HCT116 (cell line): ENCODE measurements at regions not wholly inside any gene's neighbourhood (a gene's known extent, or its start where the extent isn't known, plus 50 kb on each side); places are given as distances from the start of the nearest gene placed in this dataset.

ENCODE experiments used
- ATAC-seq: fragments of 200-7000 bp; cut with Tn5 transposase; 2 replicates; pipeline ENCODE4 v1.9.1; 2020; ENCODE audit warnings: mild to moderate bottlenecking, moderate library complexity
- BruUV-seq: library from RNA; stranded (reverse); fragments of 400-500 nt; replicated peaks from 2 replicates; lab custom pipeline; 2021; lab: Mats Ljungman, UMichigan
- CTCF ChIA-PET: fragments of 300-600 bp; sonication (Branson Sonifier 250); formaldehyde crosslinking; loops from one replicate; lab custom pipeline; 2021; ENCODE audit warnings: antibody characterized with exemption; lab: Charles Lee
- POLR2A ChIA-PET: fragments of 300-600, 350-600 bp; sonication (Branson Sonifier 250); formaldehyde crosslinking; loops from one replicate; lab custom pipeline; 2021; ENCODE audit warnings: antibody characterized with exemption; lab: Charles Lee
- RAD21 ChIA-PET, 2 experiments: fragments of 300-600 bp; sonication (Branson Sonifier 250); formaldehyde crosslinking; loops; one replicate each; lab custom pipeline; 2023; ENCODE audit warnings: low total read pairs in 2 of 2; ENCODE audit not compliant: uncharacterized antibody in 2 of 2, unreplicated experiment in 2 of 2, low non-redundant PET in 1 of 2; lab: Charles Lee
- DNase-seq: peaks from one replicate; pipeline ENCODE4 v3.0.0-alpha.2; 2010; ENCODE audit warnings: low read depth, low spot score
- H2AFZ ChIP-seq: fragments of 200-600 bp; shearing (Covaris generic), sonication (generic); 2 replicates; pipeline ENCODE4 v1.6.1; 2017; ENCODE audit warnings: low read depth, mixed run types, mixed read lengths, antibody characterized with exemption, low read length; ENCODE audit not compliant: poor library complexity, severe bottlenecking
- H3K27ac ChIP-seq: 2 replicates; pipeline ENCODE4 v1.5.1; 2012; ENCODE audit warnings: low read depth, low read length
- H3K27me3 ChIP-seq: fragments of 200-600 bp; sonication (generic); 2 replicates; pipeline ENCODE4 v1.6.1; 2016; ENCODE audit warnings: mixed run types, low read length, mixed read lengths; ENCODE audit not compliant: insufficient read depth
- H3K36me3 ChIP-seq, 2 experiments: fragments of 200-500 bp in 1 of 2; fragments of 200-600 bp in 1 of 2; sonication (Bioruptor generic) in 1 of 2; sonication (generic) in 1 of 2; 2 replicates each; pipeline versions ENCODE4 v1.5.1 to v1.6.1; 2014 to 2016; ENCODE audit warnings: low read length in 2 of 2, inconsistent platforms in 1 of 2, mixed read lengths in 1 of 2, mixed run types in 1 of 2; ENCODE audit not compliant: insufficient read depth in 2 of 2, control insufficient read depth in 1 of 2
- H3K4me1 ChIP-seq, 2 experiments: fragments of 200-600 bp in 1 of 2; sonication (generic) in 1 of 2; 2 replicates each; pipeline versions ENCODE4 v1.5.1 to v1.6.1; 2012 to 2017; ENCODE audit warnings: low read length in 2 of 2, inconsistent platforms in 1 of 2, mild to moderate bottlenecking in 1 of 2, mixed read lengths in 1 of 2, mixed run types in 1 of 2, moderate library complexity in 1 of 2; ENCODE audit not compliant: insufficient read depth in 2 of 2, control insufficient read depth in 1 of 2
- H3K4me2 ChIP-seq: fragments of 200-600 bp; sonication (generic); 2 replicates; pipeline ENCODE4 v1.6.1; 2017; ENCODE audit warnings: mixed run types, low read length, mixed read lengths
- H3K4me3 ChIP-seq, 2 experiments: fragments of 200-600 bp in 1 of 2; sonication (generic) in 1 of 2; replicated peaks in 1 of 2; 2 replicates each; pipeline ENCODE4 v1.5.1; 2011 to 2016; ENCODE audit warnings: low read length in 2 of 2, control low read depth in 1 of 2, low read depth in 1 of 2, mild to moderate bottlenecking in 1 of 2, mixed read lengths in 1 of 2, mixed run types in 1 of 2
- H3K79me2 ChIP-seq: fragments of 200-600 bp; sonication (generic); 2 replicates; pipeline ENCODE4 v1.6.1; 2017; ENCODE audit warnings: mild to moderate bottlenecking, mixed run types, low read length, moderate library complexity, mixed read lengths; ENCODE audit not compliant: insufficient read depth
- H3K9ac ChIP-seq: fragments of 200-600 bp; sonication (generic); 2 replicates; pipeline ENCODE4 v1.6.1; 2016; ENCODE audit warnings: low read length, mixed read lengths
- H3K9me2 ChIP-seq: fragments of 200-600 bp; sonication (generic), shearing (Covaris generic); 2 replicates; pipeline ENCODE4 v1.6.1; 2017; ENCODE audit warnings: mixed run types, mild to moderate bottlenecking, moderate library complexity; ENCODE audit not compliant: insufficient read depth
- H3K9me3 ChIP-seq, 2 experiments: fragments of 200-500 bp in 1 of 2; fragments of 200-600 bp in 1 of 2; sonication (Bioruptor generic) in 1 of 2; sonication (generic) in 1 of 2; 2 replicates each; pipeline ENCODE4 v1.6.1; 2014 to 2017; ENCODE audit warnings: low read length in 2 of 2, mixed read lengths in 2 of 2, inconsistent platforms in 1 of 2, low read depth in 1 of 2, mild to moderate bottlenecking in 1 of 2, mixed run types in 1 of 2, moderate library complexity in 1 of 2; ENCODE audit not compliant: control insufficient read depth in 1 of 2, insufficient read depth in 1 of 2
- H4K20me1 ChIP-seq: fragments of 200-600 bp; sonication (generic), shearing (Covaris generic); 2 replicates; pipeline ENCODE4 v1.6.1; 2017; ENCODE audit warnings: mixed run types, mild to moderate bottlenecking, moderate library complexity; ENCODE audit not compliant: insufficient read depth
- CBX3 ChIP-seq: IDR thresholded peaks from 2 replicates; pipeline ENCODE4 v1.6.1; 2012; ENCODE audit warnings: low read depth
- ELF1 ChIP-seq: IDR thresholded peaks from 2 replicates; pipeline ENCODE4 v1.6.1; 2012; ENCODE audit warnings: low read depth, borderline replicate concordance
- EZH2 ChIP-seq: fragments of 200-600 bp; sonication (generic); IDR thresholded peaks from 2 replicates; pipeline ENCODE4 v1.6.1; 2017; ENCODE audit warnings: antibody characterized with exemption, mixed run types
- FOSL1 ChIP-seq: IDR thresholded peaks from 2 replicates; pipeline ENCODE4 v1.6.1; 2012; ENCODE audit warnings: low read depth
- POLR2A ChIP-seq: IDR thresholded peaks from 2 replicates; pipeline ENCODE4 v1.7.0; 2011; ENCODE audit warnings: borderline replicate concordance; ENCODE audit not compliant: insufficient read depth, insufficient read length; ENCODE audit errors: extremely low read depth
- POLR2AphosphoS5 ChIP-seq: IDR thresholded peaks from 2 replicates; pipeline ENCODE4 v1.6.1; 2011; ENCODE audit warnings: mild to moderate bottlenecking, low read depth, low read length, moderate library complexity
- RAD21 ChIP-seq: IDR thresholded peaks from 2 replicates; pipeline ENCODE4 v1.6.1; 2012; ENCODE audit warnings: low read depth, mild to moderate bottlenecking
- TCF7L2 ChIP-seq: IDR thresholded peaks from 2 replicates; pipeline ENCODE4 v1.7.0; 2011; ENCODE audit warnings: borderline replicate concordance, inconsistent platforms; ENCODE audit not compliant: insufficient read depth, insufficient read length; ENCODE audit errors: extremely low read depth
- intact Hi-C: fragments of 100-400 bp; cut with micrococcal nuclease; formaldehyde crosslinking; loops from 2 replicates; pipeline ENCODE4 v1.10.0; 2022
- TF ChIP-seq, protein P1 (sequence below): IDR thresholded peaks from 2 replicates; pipeline ENCODE4 v1.6.1; 2012
- TF ChIP-seq, protein P2 (sequence below): IDR thresholded peaks from 2 replicates; pipeline ENCODE4 v1.6.1; 2011; ENCODE audit warnings: mild to moderate bottlenecking, low read length, moderate library complexity; ENCODE audit not compliant: insufficient replicate concordance; ENCODE audit errors: extremely low read depth
- TF ChIP-seq, protein P3 (sequence below): IDR thresholded peaks from 2 replicates; pipeline ENCODE4 v1.6.1; 2012; ENCODE audit warnings: low read depth
- TF ChIP-seq, protein P4 (sequence below): IDR thresholded peaks from 2 replicates; pipeline ENCODE4 v1.6.1; 2012

DNA sequence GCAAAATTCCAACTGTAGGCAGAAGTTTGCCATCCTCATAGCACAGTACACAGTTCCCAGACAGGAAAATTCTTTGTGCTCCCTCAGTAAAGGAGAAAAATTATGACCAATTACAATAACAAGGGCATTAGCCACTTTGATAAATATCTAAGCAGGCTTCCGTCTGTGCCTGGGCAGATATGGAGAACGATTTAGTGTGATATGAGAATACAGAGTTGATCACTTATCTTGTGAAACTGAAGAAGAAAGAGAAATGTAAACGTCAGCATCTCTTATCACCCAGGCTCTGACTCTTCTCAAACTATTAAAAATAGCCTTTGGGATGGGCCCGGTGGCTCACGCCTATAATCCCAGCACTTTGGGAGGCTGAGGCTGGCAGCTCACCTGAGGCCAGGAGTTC lies 54.5 kb upstream of the TIAM1 start:
- ChIA-PET CTCF (no interaction called here), POLR2A (no interaction called here), RAD21 (no interaction called here)
- no peaks in the 10 kb centered on the region for H3K27me3 ChIP-seq
- no peak overlapping the region for H3K4me3 ChIP-seq
- no peaks in the 10 kb centered on the region for H3K36me3 ChIP-seq
- H3K4me2 ChIP-seq = no peak overlapping the region
- peaks cover 4% of the 10 kb centered on the region; the same call in 1 of the 2 replicates for H3K79me2 ChIP-seq
- DNase-seq (no peak), ATAC-seq (no peak)
- no TSS peak for BruUV-seq
- no peak overlapping the region for H3K9ac ChIP-seq
- no peak overlapping the region for H3K27ac ChIP-seq
- no peaks in the 10 kb centered on the region for H4K20me1 ChIP-seq
- H3K9me3 ChIP-seq = no peaks in the 10 kb centered on the region
- no peaks in the 10 kb centered on the region for H3K9me2 ChIP-seq
- H3K4me1 ChIP-seq = peaks cover 9 to 17% of the 10 kb centered on the region in 2 experiments; a peak in 3 of 4 replicates
- intact Hi-C loops = no loop called here
- TF ChIP-seq, protein P1, sequence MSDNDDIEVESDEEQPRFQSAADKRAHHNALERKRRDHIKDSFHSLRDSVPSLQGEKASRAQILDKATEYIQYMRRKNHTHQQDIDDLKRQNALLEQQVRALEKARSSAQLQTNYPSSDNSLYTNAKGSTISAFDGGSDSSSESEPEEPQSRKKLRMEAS = no peak
- TF ChIP-seq POLR2AphosphoS5 (no peak), CBX3 (no peak), FOSL1 (no peak)
- TF ChIP-seq, all 23 proteins: peak for 0
- H2AFZ ChIP-seq = no peak overlapping the region

DNA sequence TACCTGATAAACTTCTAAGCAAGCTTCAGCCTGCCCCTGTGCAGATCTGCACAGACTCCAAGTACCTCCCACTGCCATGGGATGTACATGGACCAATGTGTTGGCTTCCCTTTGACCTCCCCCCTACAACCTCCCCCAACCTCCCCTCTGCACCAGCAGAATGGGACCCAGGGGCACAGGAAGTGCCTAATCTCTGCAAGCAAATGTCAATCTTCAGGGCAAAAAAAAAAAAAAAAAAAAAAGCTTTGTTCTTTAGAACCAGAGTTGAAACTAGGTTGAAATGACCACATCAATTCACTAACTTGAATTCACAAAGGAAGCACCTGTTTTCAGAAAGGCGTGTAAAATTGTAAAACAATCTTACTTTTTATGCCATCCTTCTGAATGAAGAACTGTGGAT lies 53.9 kb upstream of the TIAM1 start:
- Histone ChIP-seq H3K9ac (no peak overlapping the region), H3K9me2 (no peaks in the 10 kb centered on the region), H3K27ac (no peak overlapping the region), H3K9me3 (no peaks in the 10 kb centered on the region), H4K20me1 (no peaks in the 10 kb centered on the region), H3K27me3 (no peaks in the 10 kb centered on the region), H3K36me3 (no peaks in the 10 kb centered on the region), H3K4me3 (no peak overlapping the region), H3K4me2 (no peak overlapping the region), H2AFZ (no peak overlapping the region), H3K79me2 (peaks cover 4% of the 10 kb centered on the region; the same call in 1 of the 2 replicates), H3K4me1 (peaks cover 13 to 14% of the 10 kb centered on the region in 2 experiments; a peak in 2 of 4 replicates)
- no TSS peak for BruUV-seq
- POLR2A ChIA-PET = no interaction called here
- RAD21 ChIA-PET = no interaction called here
- intact Hi-C loops = no loop called here
- CTCF ChIA-PET = no interaction called here
- no peak for DNase-seq
- peak; percentile 34; the same call in 1 of the 2 replicates for ATAC-seq
- TF ChIP-seq POLR2A (no peak), TCF7L2 (no peak), EZH2 (no peak), ELF1 (no peak), RAD21 (no peak)
- TF ChIP-seq, protein P2, sequence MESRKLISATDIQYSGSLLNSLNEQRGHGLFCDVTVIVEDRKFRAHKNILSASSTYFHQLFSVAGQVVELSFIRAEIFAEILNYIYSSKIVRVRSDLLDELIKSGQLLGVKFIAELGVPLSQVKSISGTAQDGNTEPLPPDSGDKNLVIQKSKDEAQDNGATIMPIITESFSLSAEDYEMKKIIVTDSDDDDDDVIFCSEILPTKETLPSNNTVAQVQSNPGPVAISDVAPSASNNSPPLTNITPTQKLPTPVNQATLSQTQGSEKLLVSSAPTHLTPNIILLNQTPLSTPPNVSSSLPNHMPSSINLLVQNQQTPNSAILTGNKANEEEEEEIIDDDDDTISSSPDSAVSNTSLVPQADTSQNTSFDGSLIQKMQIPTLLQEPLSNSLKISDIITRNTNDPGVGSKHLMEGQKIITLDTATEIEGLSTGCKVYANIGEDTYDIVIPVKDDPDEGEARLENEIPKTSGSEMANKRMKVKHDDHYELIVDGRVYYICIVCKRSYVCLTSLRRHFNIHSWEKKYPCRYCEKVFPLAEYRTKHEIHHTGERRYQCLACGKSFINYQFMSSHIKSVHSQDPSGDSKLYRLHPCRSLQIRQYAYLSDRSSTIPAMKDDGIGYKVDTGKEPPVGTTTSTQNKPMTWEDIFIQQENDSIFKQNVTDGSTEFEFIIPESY = no peak
- TF ChIP-seq, protein P3, sequence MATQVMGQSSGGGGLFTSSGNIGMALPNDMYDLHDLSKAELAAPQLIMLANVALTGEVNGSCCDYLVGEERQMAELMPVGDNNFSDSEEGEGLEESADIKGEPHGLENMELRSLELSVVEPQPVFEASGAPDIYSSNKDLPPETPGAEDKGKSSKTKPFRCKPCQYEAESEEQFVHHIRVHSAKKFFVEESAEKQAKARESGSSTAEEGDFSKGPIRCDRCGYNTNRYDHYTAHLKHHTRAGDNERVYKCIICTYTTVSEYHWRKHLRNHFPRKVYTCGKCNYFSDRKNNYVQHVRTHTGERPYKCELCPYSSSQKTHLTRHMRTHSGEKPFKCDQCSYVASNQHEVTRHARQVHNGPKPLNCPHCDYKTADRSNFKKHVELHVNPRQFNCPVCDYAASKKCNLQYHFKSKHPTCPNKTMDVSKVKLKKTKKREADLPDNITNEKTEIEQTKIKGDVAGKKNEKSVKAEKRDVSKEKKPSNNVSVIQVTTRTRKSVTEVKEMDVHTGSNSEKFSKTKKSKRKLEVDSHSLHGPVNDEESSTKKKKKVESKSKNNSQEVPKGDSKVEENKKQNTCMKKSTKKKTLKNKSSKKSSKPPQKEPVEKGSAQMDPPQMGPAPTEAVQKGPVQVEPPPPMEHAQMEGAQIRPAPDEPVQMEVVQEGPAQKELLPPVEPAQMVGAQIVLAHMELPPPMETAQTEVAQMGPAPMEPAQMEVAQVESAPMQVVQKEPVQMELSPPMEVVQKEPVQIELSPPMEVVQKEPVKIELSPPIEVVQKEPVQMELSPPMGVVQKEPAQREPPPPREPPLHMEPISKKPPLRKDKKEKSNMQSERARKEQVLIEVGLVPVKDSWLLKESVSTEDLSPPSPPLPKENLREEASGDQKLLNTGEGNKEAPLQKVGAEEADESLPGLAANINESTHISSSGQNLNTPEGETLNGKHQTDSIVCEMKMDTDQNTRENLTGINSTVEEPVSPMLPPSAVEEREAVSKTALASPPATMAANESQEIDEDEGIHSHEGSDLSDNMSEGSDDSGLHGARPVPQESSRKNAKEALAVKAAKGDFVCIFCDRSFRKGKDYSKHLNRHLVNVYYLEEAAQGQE = no peak
- TF ChIP-seq, protein P4, sequence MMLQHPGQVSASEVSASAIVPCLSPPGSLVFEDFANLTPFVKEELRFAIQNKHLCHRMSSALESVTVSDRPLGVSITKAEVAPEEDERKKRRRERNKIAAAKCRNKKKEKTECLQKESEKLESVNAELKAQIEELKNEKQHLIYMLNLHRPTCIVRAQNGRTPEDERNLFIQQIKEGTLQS = no peak
- TF ChIP-seq, protein P1 = no peak
